Endothelial cell of umbilical vein (primary cell): ENCODE measurements at regions not wholly inside any gene's neighbourhood (a gene's known extent, or its start where the extent isn't known, plus 50 kb on each side); places are given as distances from the start of the nearest gene placed in this dataset.

Source experiments
- BruUV-seq: library from RNA; stranded (reverse); fragments of 400-500 nt; replicated peaks from 2 replicates; lab custom pipeline; 2021; lab: Mats Ljungman, UMichigan
- CTCF ChIA-PET: fragments of 300-600, 350-600 bp; sonication (Branson Sonifier 250); formaldehyde crosslinking; loops from one replicate; lab custom pipeline; 2021; ENCODE audit warnings: antibody characterized with exemption, inconsistent platforms; lab: Charles Lee
- POLR2A ChIA-PET: fragments of 300-600, 350-600 bp; sonication (Branson Sonifier 250); formaldehyde crosslinking; loops from one replicate; lab custom pipeline; 2021; ENCODE audit warnings: antibody characterized with exemption, inconsistent platforms; lab: Charles Lee
- DNase-seq: peaks from one replicate; pipeline ENCODE4 v3.0.0-alpha.2; 2011; ENCODE audit warnings: low read depth, low spot score
- FAIRE-seq: peaks from 2 replicates; lab custom pipeline; 2011; peaks lifted over from hg19 to GRCh38; lab: Jason Lieb, UNC
- H2AFZ ChIP-seq: 2 replicates; pipeline ENCODE4 v1.6.0; 2012; ENCODE audit warnings: low read depth, low read length, control low read depth, inconsistent platforms
- H3K27ac ChIP-seq: 2 replicates; pipeline ENCODE4 v1.5.1; 2011; ENCODE audit warnings: low read depth, mild to moderate bottlenecking, control low read depth, low read length, moderate library complexity; ENCODE audit not compliant: insufficient read depth
- H3K27me3 ChIP-seq, 2 experiments: 2 replicates each; pipeline versions ENCODE4 v1.6.0 to v1.6.1; 2011; ENCODE audit warnings: low read length in 2 of 2, mixed read lengths in 1 of 2; ENCODE audit not compliant: control insufficient read depth in 2 of 2, insufficient read depth in 2 of 2
- H3K36me3 ChIP-seq, 2 experiments: 2 replicates in 1 of 2; 3 replicates in 1 of 2; pipeline ENCODE4 v1.5.1; 2011; ENCODE audit warnings: low read length in 2 of 2, mild to moderate bottlenecking in 1 of 2, moderate library complexity in 1 of 2; ENCODE audit not compliant: control insufficient read depth in 2 of 2, insufficient read depth in 2 of 2; ENCODE audit errors: extremely low read depth in 1 of 2
- H3K4me1 ChIP-seq: 3 replicates; pipeline ENCODE4 v1.5.1; 2011; ENCODE audit warnings: mild to moderate bottlenecking, low read length; ENCODE audit not compliant: control insufficient read depth, insufficient read depth; ENCODE audit errors: extremely low read depth
- H3K4me2 ChIP-seq: 2 replicates; pipeline ENCODE4 v1.6.1; 2011; ENCODE audit warnings: low read length, control low read depth, mixed read lengths; ENCODE audit not compliant: insufficient read depth
- H3K4me3 ChIP-seq, 3 experiments: fragments of 200-600 bp in 1 of 3; sonication (generic), shearing (Covaris generic) in 1 of 3; replicated peaks in 1 of 3; 2 replicates each; pipeline ENCODE4 v1.5.1; 2011 to 2016; ENCODE audit warnings: control low read depth in 3 of 3, low read length in 3 of 3, mild to moderate bottlenecking in 2 of 3, inconsistent platforms in 1 of 3, low read depth in 1 of 3, moderate library complexity in 1 of 3; ENCODE audit not compliant: insufficient read depth in 1 of 3
- H3K79me2 ChIP-seq: 2 replicates; pipeline ENCODE4 v1.6.0; 2012; ENCODE audit warnings: low read length, inconsistent platforms; ENCODE audit not compliant: control insufficient read depth, insufficient read depth
- H3K9ac ChIP-seq: replicated peaks from 2 replicates; pipeline ENCODE3; 2011; ENCODE audit warnings: low read length, control low read depth; ENCODE audit not compliant: insufficient read depth; ENCODE audit errors: extremely low read depth
- H3K9me1 ChIP-seq: replicated peaks from 3 replicates; pipeline ENCODE4 v1.6.0; 2011; ENCODE audit warnings: mild to moderate bottlenecking, low read length; ENCODE audit not compliant: control insufficient read depth, insufficient read depth; ENCODE audit errors: extremely low read depth
- H3K9me3 ChIP-seq: replicated peaks from 2 replicates; pipeline ENCODE4 v1.5.1; 2012; ENCODE audit warnings: low read length, inconsistent platforms; ENCODE audit not compliant: control insufficient read depth, insufficient read depth
- H4K20me1 ChIP-seq: replicated peaks from 2 replicates; pipeline ENCODE3; 2011; ENCODE audit warnings: mild to moderate bottlenecking, low read length; ENCODE audit not compliant: control insufficient read depth, insufficient read depth; ENCODE audit errors: extremely low read depth
- CTCF ChIP-seq, 2 donors: IDR thresholded peaks; 1 replicate in 1 of 2; 2 replicates in 1 of 2; pipeline ENCODE4 v1.5.1; 2011; ENCODE audit warnings: low read length in 2 of 2, mild to moderate bottlenecking in 2 of 2, moderate library complexity in 2 of 2, control low read depth in 1 of 2, inconsistent platforms in 1 of 2, low read depth in 1 of 2; ENCODE audit not compliant: insufficient read depth in 1 of 2; ENCODE audit errors: extremely low read depth in 1 of 2
- FOS ChIP-seq: IDR thresholded peaks from 2 replicates; pipeline ENCODE4 v1.6.1; 2011; ENCODE audit warnings: mild to moderate bottlenecking, low read length, moderate library complexity, borderline replicate concordance; ENCODE audit not compliant: insufficient read depth
- GATA2 ChIP-seq: IDR thresholded peaks from 2 replicates; pipeline ENCODE4 v1.7.0; 2011; ENCODE audit warnings: low read depth, mild to moderate bottlenecking, moderate library complexity, mixed read lengths, low read length; ENCODE audit not compliant: insufficient read length, insufficient read depth
- MAX ChIP-seq: IDR thresholded peaks from 2 replicates; pipeline ENCODE4 v1.6.1; 2011; ENCODE audit not compliant: insufficient read depth, insufficient read length
- POLR2A ChIP-seq: IDR thresholded peaks from 2 replicates; pipeline ENCODE4 v1.6.1; 2012; ENCODE audit warnings: low read depth, mild to moderate bottlenecking, control low read depth, low read length
- POLR2AphosphoS5 ChIP-seq: IDR thresholded peaks from 2 replicates; pipeline ENCODE4 v1.6.1; 2012; ENCODE audit warnings: low read depth, mild to moderate bottlenecking, control low read depth, low read length, moderate library complexity; ENCODE audit not compliant: insufficient read depth
- dilution Hi-C: fragments of 300-500 bp; cut with MboI; formaldehyde crosslinking; loops from one replicate; pipeline ENCODE4 v1.15.0; 2019; ENCODE audit warnings: low sequenced_read_pairs; ENCODE audit not compliant: extremely low pct_ligation_motif_present
- intact Hi-C: fragments of 100-400 bp; cut with micrococcal nuclease; formaldehyde crosslinking; loops from one replicate; pipeline ENCODE4 v1.10.0; 2022

GRCh38 chrX:138765051-138765450 lies 53.5 kb upstream of the FGF13 start:
- TF ChIP-seq CTCF (IDR thresholded peaks at IDR 0.05; ENCODE audit: extremely low read depth in 1 of 2, insufficient read depth in 1 of 2, low read depth in 1 of 2, low read length in 2 of 2) (no peak), MAX (no peak)
- no peaks in the 10 kb centered on the region for H4K20me1 ChIP-seq
- POLR2A ChIA-PET = no interaction called here
- no TSS peak for BruUV-seq
- H3K9me1 ChIP-seq = no peaks in the 10 kb centered on the region
- DNase-seq (no peak), FAIRE-seq (no peak)
- no peak overlapping the region for H3K9ac ChIP-seq
- no peaks in the 10 kb centered on the region for H3K79me2 ChIP-seq
- H3K4me3 ChIP-seq = no peak overlapping the region
- intact Hi-C loops (no loop called here), dilution Hi-C loops (no loop called here)
- no peaks in the 10 kb centered on the region for H3K9me3 ChIP-seq
- no peak overlapping the region for H3K27ac ChIP-seq
- CTCF ChIA-PET = no interaction called here
- H3K4me1 ChIP-seq = no peaks in the 10 kb centered on the region
- no peaks in the 10 kb centered on the region for H3K27me3 ChIP-seq
- H3K4me2 ChIP-seq = no peak overlapping the region
- H2AFZ ChIP-seq = no peak overlapping the region
- no peaks in the 10 kb centered on the region for H3K36me3 ChIP-seq

- H3K27ac ChIP-seq = no peak overlapping the region
- intact Hi-C loops = no loop called here
- no TSS peak for BruUV-seq
- H3K9me1 ChIP-seq = no peaks in the 10 kb centered on the region
- no peaks in the 10 kb centered on the region for H3K9me3 ChIP-seq
- H3K27me3 ChIP-seq = no peaks in the 10 kb centered on the region
- no peak overlapping the region for H3K4me2 ChIP-seq
- no peak overlapping the region for H3K4me3 ChIP-seq
- H4K20me1 ChIP-seq = no peaks in the 10 kb centered on the region
- H3K36me3 ChIP-seq = no peaks in the 10 kb centered on the region
- FAIRE-seq (no peak), DNase-seq (no peak)
- dilution Hi-C loops = no loop called here
- ChIA-PET CTCF (no interaction called here), POLR2A (no interaction called here)
- TF ChIP-seq FOS (no peak), GATA2 (no peak), POLR2AphosphoS5 (no peak), POLR2A (no peak)
- no peak overlapping the region for H2AFZ ChIP-seq
- H3K4me1 ChIP-seq = no peaks in the 10 kb centered on the region
- no peak overlapping the region for H3K9ac ChIP-seq
- no peaks in the 10 kb centered on the region for H3K79me2 ChIP-seq
Observed at GRCh38 chrX:138763761-138764160, 52.2 kb upstream of the FGF13 start.
